Effector CD8-positive, alpha-beta T cell (primary cell): ENCODE measurements at regions not wholly inside any gene's neighbourhood (a gene's known extent, or its start where the extent isn't known, plus 50 kb on each side); places are given as distances from the start of the nearest gene placed in this dataset.

ENCODE experiments used
- DNase-seq: peaks from one replicate; lab custom pipeline; 2025; lab: John Stamatoyannopoulos, UW

DNA sequence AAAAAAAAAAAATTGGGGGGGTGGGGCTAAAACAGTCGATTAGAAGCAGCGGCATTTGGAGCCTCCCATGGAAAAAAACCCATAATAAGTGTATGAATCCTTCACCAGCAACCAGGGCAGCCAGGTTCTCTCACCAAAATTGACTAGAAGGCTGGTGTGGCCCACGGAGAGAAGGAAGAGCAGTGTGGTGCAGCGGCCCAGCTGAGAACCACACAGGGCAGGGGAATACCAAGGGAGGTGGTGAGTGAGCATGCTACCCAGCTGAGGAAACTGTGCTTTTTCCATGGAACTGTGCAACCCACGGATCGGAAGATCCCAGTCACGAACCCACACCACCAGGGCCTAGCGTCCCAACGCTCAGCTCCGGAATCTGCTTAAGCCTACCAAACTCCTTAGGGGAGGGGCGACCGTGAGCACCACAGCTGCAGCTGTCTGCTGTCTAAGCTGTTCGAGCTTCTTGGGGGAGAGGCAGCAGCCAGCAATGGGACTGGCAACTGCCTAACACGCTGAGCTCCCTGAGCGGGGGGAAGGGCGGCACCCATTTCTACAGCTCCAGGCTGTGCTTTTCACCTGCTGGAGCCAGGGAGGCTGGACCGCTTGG lies 1037.2 kb upstream of the ACVR2A start:
- no peak for DNase-seq

DNA sequence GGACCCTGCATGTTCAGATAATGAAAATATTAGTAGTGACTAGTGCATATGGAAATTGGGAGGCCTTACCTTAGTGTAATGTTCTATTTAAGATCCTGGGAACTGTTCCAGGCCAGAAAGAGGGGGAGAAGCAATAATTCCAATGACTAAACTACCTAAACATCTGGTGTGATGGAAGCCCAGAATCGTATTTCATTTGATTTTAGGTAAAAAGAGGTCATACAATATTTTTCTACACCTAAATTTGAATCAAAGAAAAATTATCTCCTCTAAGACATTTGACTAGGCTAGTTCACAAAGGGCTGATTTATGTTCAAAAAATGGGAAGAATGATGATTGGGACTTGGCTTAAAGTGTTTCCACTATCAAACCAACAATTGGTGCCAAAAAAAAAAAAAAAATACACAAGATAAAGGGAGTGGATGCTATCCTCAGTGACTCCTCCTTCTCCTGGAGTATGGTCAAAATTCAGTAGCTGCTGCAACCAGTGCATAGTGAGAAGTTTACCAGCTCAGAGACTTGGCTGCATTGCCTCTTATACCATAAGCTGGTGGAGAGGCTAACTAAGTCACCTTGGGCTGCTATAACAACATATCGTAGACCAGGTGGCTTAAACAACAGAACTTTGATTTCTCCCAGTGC lies 1038.3 kb upstream of the ACVR2A start:
- DNase-seq = no peak

DNA sequence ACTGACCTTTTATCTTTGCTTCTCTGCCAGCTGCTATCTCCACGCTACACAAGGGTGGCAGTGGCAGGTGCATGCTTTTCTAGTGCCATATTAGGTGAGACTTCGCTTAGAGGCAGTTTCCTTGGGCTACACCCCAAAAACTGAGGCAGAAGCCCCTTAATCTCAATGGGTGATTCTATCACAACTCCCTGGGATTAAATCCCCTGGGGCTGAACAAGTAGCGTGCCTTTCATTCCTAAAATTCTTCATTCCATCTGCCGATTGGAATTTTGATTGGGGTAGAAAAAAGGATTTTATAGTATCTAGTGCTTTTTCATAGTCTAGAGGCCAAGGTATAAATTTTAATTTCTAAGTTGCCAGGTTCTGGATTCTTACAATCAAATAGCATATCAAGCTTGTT lies 1040.5 kb upstream of the ACVR2A start:
- DNase-seq = no peak

DNA sequence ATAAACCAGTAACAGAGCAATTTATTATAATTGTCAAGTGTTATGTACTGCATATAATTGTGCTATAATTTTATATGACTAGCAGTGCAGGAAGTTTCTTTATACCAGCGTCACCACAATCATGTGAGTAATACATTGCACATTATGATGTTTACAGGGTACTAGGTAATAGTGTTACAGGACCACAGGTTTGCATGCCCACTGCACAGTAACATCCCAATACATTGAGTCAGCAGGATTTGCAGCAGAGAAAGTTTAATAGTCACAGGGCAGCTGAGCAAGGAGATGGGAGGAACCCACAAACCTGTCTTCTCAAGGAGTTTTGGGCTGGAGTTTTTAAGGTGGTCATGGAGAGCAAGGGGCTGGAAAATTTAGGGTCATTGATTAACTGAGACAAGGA lies 1042.9 kb upstream of the ACVR2A start:
- DNase-seq = no peak

DNA sequence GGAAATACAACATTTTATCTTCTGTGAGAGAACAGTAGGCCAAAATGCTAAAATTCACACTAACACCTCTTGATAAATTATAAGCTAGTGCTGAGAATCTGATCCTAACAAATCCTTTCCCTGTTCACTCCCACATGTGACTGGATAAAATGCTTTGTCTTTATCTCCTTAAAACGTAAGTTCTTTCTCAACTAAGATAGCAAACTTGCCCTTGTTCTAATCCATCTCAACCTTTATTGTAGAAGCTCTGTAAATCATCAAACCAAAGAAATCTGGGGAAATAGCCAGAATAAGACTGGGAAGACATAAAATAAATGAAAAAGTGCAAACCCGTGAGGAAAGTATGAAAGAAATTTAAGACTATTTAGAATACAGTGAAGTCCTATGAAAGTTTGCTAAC lies 1058.4 kb upstream of the ACVR2A start:
- no peak for DNase-seq

DNA sequence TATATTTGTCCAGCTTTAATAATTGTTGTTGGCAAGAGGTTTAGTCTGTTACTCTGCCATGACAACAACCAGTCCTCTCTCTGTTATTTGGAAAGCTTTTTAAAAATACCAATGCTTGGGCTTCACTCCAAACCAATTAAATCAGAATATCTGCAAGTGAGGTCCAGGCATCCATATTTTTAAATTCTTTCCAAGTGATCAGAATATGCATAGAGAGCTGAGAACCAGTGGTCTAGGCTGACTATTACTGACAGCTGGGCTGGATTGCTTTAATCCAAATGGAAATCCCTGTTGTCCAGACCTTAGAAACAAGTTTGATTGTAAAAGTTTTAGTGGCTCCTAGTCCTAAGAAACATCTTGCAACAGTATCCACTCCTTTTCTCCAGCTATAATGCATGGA lies 1059.7 kb upstream of the ACVR2A start:
- DNase-seq = no peak

DNA sequence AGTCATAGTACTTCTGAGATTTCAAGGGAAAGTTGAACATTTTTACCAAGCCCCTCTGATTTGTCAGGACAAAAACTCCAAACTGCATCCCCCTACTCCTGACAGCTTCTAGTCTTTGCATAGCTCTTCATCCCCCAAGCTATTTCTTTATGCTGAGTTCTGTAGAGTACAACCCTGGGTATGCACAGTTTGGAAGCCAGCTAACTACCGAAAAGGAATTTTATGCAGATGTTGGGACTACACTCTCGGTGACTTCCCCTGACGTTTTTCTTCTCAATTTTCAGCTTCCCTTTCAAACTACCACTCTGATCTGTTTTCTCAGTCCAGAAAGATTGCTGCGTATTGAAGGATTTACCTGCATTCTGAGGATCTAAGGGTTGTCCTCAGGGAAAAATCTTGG lies 1060.2 kb upstream of the ACVR2A start:
- DNase-seq = no peak

DNA sequence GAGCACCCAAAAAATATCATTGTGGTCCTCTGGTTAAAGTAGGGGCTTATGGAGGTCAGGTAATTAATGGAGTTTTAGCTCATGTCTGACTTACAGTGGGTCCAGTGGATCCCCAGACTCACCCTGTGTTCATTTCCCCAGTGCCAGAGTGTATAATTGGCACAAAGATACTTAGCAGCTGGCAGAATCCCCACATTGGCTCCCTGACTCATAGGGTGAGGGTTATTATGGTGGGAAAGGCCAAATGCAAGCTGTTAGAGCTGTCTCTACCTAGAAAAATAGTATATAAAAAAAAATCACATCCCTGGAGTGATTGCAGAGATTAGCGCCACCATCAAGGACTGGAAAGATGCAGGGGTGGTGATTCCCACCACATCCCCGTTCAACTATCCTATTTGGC lies 1067.6 kb upstream of the ACVR2A start:
- DNase-seq = no peak

DNA sequence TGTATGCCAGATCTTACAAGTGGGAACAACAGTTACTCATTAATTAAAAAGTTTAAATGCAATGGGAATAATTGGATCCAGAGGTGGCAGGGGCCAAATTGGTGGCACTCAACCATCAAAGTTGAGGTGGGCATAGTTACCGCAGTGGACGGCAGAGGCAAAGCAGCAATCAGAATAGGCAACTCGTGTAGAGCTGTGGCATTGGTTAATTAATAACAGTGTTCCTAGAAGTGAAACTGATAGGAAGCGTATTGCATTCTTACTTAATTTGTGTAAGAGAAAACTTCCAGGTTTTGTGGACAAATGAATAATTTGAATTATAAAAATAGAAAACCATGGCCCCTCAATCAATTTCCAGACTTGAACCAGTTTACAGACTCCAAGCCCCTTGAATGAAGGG lies 1068.2 kb upstream of the ACVR2A start:
- DNase-seq = no peak

DNA sequence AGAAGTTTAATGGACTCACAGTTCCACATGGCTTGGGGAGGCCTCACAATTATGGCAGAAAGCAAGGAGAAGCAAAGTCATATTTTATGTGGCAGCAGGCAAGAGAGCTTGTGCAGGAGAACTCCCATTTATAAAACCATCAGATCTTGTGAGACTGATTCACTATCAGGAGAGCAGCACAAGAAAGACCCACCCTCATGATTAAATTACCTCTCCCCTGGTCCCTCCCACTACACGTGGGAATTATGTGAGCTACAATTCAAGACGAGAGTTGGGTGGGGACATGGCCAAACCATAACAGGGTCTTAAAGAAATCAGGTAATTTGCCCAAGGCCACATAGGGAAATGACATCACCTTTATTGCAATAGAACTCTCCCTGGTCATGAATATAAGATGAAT lies 1073.3 kb upstream of the ACVR2A start:
- no peak for DNase-seq

DNA sequence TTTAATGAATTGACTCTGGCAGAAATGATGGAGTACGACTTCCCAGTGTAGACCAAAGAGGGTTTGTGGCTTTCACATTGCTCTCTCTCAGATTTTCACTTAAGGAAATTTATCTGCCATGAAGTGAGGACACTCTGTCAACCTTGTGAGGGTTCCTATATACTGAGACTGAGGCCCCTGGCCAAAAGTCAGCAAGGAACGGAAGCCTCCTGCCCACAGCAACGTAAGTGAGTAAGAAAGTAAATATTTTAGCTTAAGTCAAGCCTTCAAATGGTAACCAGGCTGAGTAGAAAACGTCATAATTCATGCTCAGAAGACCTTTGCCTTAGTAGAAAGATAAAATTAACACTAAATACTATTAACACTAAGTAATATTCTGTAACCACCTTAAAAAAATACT lies 1080.5 kb upstream of the ACVR2A start:
- DNase-seq = no peak

DNA sequence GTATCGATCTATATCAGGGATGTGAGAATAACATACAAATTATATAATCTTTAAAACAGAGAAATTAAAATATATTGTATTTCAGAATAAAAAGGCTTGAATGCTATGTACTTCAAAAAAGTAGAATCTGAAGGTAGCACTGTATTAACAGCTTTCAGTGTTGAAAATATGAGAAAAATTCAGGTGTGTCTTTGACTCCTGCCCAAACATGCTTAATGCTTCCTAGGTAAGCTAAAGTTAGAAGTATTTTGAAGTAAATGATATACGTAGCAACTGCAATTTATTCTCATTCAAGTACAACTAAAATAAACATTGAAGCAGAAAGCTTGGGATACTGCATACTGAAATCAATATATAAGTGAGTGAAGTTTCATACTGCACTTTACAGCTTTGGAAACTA lies 1082.0 kb upstream of the ACVR2A start:
- no peak for DNase-seq

DNA sequence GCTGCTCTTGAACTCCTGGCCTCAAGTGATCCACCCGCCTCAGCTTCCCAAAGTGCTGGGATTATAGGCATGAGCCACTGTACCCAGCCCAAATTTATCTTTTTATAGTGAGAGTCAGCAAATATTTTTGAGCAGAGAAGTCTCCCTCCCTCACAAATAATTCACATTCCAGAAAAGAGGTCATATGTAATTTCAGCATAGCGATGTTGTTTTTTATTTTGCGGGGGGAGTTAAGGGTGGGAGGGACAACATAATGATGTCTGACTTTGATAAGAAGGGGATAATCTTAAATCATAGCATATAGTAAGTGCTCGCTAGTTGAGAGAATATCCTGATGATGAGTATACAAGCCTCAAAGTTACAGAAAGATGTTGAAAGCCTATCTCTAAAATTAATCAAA lies 1090.2 kb upstream of the ACVR2A start:
- no peak for DNase-seq

DNA sequence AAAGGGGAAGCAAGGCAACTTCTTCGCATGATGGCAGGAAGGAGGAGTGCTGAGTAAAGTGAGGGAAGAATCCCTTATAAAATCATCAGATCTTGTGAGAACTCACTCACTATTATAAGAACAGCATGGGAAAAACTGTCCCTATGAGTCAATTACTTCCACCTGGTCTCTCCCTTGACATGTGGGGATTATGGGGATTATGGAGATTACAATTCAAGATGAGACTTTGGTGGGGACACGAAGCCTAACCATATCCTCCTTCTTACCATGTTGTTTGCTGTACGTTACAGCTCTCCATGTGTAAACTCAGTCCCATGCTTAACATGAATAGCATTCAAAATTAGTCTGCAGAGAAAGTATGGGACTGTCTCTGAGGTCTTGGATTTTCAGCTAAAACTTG lies 1096.8 kb upstream of the ACVR2A start:
- DNase-seq = no peak

DNA sequence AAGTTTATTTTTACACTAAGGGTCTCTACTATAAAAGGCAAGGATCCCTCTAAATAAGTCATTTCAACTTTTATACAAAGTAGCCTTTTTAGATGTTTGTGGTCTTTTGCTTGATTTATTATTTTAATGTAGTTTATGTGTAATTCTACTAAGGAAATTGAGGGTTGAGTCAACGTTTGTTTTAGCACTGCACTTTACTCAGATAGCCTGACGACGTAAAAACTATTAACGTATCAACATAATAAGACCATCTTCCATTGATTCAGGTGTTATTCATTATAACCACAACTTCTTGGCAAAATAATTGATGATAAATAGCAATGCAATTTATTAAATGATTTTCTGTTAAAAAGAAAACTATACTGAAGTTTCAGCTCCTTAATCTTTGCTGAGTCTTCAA lies 1103.6 kb upstream of the ACVR2A start:
- DNase-seq = no peak

DNA sequence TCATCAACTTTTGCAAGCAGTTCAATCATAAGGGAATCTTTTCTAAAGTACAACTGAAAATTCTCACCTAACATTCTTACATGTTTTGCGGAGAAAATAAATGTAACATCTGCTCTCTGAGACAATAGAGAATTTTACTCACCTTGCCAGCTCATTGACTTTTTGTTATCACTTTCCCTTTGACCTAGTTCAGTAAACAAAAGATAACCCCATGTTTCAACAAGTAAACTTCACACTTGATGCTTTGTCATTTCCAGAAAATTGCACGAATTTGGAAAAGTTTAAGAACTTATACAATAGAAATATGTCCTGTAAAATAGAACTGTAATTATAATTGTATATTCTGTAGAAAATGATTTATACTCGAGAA lies 1110.0 kb upstream of the ACVR2A start:
- no peak for DNase-seq

DNA sequence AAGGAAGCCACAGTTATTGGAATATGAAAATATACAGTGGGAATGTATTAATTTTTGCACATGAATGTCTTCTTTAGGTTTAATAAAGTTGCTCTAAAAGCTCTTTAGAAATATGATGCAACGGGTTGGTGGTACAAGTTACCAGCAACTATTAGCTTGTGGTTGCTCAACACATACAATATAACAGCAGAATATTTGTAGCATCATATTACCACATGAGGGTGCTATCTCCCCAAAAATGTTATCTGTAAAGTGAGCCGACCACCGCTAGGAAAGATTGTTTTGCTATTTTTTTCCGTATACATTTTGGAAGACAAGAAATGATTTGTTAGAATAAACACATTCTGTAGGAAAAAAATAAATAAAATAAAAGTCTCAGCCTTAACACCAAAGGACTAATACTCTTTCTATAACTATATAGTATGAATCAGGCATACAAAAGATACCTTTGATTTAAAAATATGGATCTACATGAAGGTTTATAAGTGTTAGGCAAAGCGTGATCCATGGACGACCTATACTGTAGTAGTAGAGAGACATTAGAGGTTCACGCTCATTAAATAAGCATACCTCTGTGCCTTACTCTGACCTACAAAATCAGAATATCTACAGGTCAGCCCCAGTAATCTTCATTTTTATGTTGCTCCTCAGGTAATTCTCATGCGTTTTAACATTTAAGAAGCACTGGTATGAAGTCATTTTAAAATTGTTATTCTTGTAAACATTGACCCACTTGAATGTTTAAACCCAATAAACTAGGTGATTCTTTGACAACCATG lies 1110.6 kb upstream of the ACVR2A start:
- DNase-seq = no peak

DNA sequence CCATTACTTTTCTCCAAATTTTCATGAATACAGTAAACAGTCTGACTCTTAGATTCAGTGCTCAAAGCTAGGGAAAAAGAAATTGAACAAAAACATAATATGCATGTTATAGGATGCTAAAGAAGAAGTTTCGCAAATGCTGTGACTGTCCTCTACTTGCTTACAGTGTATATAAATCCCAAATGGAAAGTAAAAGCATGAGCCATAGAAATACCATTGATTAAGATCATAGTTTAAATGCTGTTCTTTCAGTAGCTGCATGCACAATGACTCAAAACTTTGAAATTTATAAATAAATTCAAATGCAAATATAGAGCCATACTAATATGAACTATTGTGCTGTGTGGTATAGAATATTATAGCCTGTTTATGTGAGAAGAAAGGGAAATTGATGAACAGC lies 1113.9 kb upstream of the ACVR2A start:
- DNase-seq = no peak

DNA sequence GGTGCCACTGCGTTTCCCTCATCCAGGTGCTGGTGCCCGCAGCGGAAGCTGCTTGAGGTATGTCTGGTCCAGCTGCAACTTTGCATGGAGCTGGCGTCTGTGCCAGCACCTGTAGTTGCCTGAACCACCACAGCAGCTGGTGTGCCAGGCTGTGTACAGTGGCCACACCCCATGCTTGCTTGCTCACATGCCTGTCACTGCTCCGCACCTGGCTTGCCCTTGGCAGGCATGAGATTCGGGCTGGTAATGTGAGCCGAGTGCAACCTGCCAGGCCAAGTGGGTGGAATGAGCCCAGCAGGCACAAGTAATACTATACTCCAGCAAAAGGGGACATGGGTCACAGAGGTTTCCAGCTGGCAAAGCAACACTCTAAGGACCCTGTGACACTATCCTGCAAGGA lies 1123.3 kb upstream of the ACVR2A start:
- no peak for DNase-seq

DNA sequence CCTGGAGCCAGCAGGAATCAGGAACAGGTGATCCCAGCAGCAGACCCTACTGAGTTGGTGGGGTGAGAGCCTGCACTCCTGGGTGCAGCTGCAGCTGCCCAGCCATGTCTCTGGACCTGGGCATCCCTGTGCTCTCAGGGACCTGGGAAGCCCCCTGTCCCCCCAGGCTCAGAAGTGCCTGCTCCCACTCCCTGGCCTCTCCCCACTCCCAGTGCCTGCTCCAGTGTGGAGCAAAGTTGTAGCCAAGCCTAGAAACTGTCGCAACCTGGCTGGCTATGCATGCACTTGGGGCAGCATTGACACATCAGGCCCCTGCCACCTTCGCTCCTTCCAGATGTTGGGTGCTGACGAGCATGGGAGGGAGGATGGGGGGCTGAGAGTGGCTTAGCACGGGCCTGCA lies 1124.7 kb upstream of the ACVR2A start:
- no peak for DNase-seq

DNA sequence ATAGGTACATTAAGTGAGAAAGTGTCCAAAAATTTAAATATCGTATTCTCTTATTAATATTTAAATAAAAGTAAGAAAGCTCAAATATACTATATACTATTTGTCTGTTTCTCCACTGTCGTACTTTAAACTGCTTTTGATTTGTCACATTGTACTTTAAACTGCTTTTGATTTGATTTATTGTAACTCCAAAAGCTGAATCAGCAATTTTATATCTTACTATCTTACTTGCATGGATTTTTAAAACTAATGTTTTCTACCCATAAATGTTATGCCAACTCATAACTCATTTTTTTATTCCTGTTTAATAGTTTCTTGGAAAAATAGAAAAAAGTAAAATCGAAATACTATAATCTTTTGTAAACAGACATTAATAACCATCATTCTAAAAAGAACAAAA lies 1128.2 kb upstream of the ACVR2A start:
- DNase-seq = no peak

DNA sequence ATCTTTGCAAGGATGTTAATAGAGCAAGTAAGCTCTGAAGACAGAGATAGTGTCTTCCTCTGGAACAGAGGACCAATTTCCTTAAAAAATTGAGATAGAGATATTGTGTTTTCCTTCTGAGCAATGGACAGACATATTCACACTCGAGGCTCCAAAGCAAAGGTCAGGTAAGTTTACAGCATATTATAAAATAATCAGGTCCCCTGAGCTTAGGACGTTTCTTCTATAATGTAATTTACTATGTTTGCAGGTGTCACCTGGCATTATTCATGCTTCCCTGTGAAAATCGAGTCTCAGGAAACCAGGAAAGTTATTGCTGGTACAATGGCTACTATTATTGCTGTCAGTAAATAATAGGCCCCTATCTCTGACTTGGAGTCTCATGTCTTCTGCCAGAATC lies 1135.8 kb upstream of the ACVR2A start:
- no peak for DNase-seq

DNA sequence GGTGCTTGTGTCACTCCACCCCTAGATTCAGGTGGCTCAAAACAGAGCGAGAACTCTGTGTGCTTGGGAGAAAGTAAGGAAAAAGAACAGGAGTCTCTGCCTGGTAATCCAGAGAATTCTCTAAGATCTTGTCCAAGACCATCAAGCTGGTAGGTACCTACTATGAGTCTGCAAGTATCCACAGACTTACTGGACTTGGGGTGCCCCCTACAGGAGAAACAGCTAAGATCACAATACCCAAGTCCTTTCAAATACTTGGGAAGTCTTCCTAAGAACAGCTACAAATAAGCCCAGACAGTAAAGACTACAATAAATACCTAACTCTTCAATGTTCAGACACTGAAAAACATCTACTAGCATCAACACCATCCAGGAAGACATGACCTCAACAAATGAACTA lies 1143.6 kb upstream of the ACVR2A start:
- DNase-seq = no peak

DNA sequence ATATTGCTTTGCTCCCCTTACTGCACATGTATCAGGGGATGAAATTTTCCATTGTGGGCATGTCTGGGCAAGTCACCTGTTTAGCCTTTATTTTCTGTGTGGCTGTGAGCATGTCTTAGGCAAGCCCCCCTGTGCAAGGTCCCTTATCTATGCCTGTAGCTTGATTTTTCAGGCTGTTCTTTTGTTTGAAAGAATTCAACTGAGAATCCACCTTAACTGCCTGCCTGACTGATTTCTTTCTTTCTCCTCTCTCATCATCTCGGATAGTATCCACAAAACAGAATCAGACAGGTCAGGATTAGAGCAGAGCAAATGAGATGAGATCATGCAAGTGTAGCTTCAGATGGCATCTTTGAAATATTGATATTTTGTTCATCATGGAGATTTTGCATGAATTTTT lies 1147.5 kb upstream of the ACVR2A start:
- no peak for DNase-seq
